HEK293 (cell line): ENCODE measurements at regions not wholly inside any gene's neighbourhood (a gene's known extent, or its start where the extent isn't known, plus 50 kb on each side); places are given as distances from the start of the nearest gene placed in this dataset.

Source experiments
- CTCF ChIP-seq: fragments of 450-650 bp; formaldehyde crosslinking; IDR thresholded peaks from 2 replicates; pipeline ENCODE4 v1.5.1; 2016; ENCODE audit warnings: missing biosample characterization, missing genetic modification characterization
- REST ChIP-seq: fragments of 450-650 bp; formaldehyde crosslinking; IDR thresholded peaks from 2 replicates; pipeline ENCODE4 v1.5.1; 2016; ENCODE audit warnings: missing biosample characterization, missing genetic modification characterization
- WT1 ChIP-seq: fragments of 450-650 bp; formaldehyde crosslinking; IDR thresholded peaks from 2 replicates; pipeline ENCODE4 v1.5.1; 2016; ENCODE audit warnings: missing biosample characterization, missing genetic modification characterization
- ZBTB49 ChIP-seq: fragments of 450-650 bp; formaldehyde crosslinking; IDR thresholded peaks from 2 replicates; pipeline ENCODE4 v1.5.1; 2016; ENCODE audit warnings: missing biosample characterization, missing genetic modification characterization, low read depth
- ZNF513 ChIP-seq: fragments of 450-650 bp; IDR thresholded peaks from 2 replicates; pipeline ENCODE4 v1.5.1; 2018; ENCODE audit warnings: missing biosample characterization, missing genetic modification characterization

GRCh38 chr5:23717486-23717885 is 210.1 kb downstream of the PRDM9 start:
- TF ChIP-seq WT1 (tag by site-specific recombination) (no peak), REST (tag by site-specific recombination) (no peak), ZNF513 (tag by site-specific recombination) (no peak), ZBTB49 (tag by site-specific recombination) (no peak), CTCF (no peak)
